ENCODE measurements at regions not wholly inside any gene's neighbourhood (a gene's known extent, or its start where the extent isn't known, plus 50 kb on each side); places are given as distances from the start of the nearest gene placed in this dataset.

DNA sequence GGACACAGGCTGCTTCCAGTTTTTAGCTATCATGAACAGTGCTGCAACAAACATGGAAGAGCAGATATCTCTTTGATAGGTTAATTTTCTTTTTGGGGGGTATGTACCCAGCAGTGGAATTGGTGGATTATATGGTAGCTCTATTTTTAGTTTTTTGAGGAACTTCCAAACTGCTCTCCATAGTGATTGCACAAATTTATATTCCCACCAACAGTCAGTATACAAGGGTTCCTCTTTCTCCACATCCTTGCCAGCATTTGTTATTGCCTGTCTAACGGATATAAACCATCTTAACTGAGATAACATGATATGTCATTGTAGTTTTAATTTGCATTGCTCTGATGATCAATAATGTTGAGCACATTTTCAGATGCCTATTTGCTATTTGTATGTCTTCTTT lies 237.6 kb downstream of the MMUT start:
- Histone ChIP-seq H3K9ac (ENCODE audit: extremely low read depth, low read length, poor library complexity, severe bottlenecking) (no peak overlapping the region), H3K4me1 (ENCODE audit: control insufficient read depth, insufficient read depth, low read length) (no peaks in the 10 kb centered on the region), H3K36me3 (ENCODE audit: control insufficient read depth, insufficient read depth, low read length) (no peaks in the 10 kb centered on the region), H3K27me3 (ENCODE audit: control insufficient read depth, insufficient read depth, low read length, poor library complexity, severe bottlenecking) (no peaks in the 10 kb centered on the region), H3K27ac (ENCODE audit: low read depth, low read length) (no peak overlapping the region), H3K9me3 (ENCODE audit: control insufficient read depth, low read length) (no peaks in the 10 kb centered on the region), H3K4me3 (ENCODE audit: low read length) (no peak overlapping the region)
- no peak overlapping the region for H3K4me3 Mint-ChIP-seq
- H3K9me3 Mint-ChIP-seq, result peaks cover 7% of the 10 kb centered on the region
- no peak for DNase-seq
- TF ChIP-seq, protein P1, sequence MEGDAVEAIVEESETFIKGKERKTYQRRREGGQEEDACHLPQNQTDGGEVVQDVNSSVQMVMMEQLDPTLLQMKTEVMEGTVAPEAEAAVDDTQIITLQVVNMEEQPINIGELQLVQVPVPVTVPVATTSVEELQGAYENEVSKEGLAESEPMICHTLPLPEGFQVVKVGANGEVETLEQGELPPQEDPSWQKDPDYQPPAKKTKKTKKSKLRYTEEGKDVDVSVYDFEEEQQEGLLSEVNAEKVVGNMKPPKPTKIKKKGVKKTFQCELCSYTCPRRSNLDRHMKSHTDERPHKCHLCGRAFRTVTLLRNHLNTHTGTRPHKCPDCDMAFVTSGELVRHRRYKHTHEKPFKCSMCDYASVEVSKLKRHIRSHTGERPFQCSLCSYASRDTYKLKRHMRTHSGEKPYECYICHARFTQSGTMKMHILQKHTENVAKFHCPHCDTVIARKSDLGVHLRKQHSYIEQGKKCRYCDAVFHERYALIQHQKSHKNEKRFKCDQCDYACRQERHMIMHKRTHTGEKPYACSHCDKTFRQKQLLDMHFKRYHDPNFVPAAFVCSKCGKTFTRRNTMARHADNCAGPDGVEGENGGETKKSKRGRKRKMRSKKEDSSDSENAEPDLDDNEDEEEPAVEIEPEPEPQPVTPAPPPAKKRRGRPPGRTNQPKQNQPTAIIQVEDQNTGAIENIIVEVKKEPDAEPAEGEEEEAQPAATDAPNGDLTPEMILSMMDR (conservative IDR thresholded peaks at IDR 0.05), result no peak
- no peaks in the 10 kb centered on the region for H3K27me3 Mint-ChIP-seq (ENCODE audit: insufficient read depth)
- 71% methylated on average over 1 of the region's 1 CpG; no CpG with 5 or more reads in 1 of the 2 experiments for WGBS, 2 experiments (ENCODE audit: insufficient coverage in 1 of 2, insufficient read length in 1 of 2)
- H3K4me1 Mint-ChIP-seq, result no peaks in the 10 kb centered on the region
- H3K36me3 Mint-ChIP-seq (ENCODE audit: low read depth), result no peaks in the 10 kb centered on the region
- no peak overlapping the region for H3K27ac Mint-ChIP-seq

DNA sequence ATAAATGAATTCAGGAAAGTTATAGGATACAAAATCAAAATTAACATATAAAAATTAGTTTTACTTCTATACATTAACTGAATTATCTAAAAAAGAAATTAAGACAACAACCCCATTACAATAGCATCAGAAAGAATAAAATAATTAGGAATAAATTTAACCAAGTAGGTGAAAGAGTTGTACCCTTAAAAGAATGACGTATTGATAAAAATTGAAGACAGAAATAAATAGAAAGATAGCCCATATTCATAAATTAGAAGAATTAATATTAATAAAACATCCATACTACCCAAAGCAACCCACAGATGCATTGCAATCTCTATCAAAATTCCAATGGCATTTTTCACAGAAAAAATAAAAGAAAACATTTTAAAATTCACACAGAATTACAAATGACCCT lies 242.8 kb downstream of the MMUT start:
- Mint-ChIP-seq H3K36me3 (ENCODE audit: low read depth) (no peaks in the 10 kb centered on the region), H3K27ac (no peak overlapping the region), H3K4me3 (no peak overlapping the region), H3K27me3 (ENCODE audit: insufficient read depth) (no peaks in the 10 kb centered on the region), H3K9me3 (peaks cover 5% of the 10 kb centered on the region), H3K4me1 (no peaks in the 10 kb centered on the region)
- no peak overlapping the region for H3K27ac ChIP-seq (ENCODE audit: low read depth, low read length)
- H3K9me3 ChIP-seq (ENCODE audit: control insufficient read depth, low read length), result no peaks in the 10 kb centered on the region
- H3K4me1 ChIP-seq (ENCODE audit: control insufficient read depth, insufficient read depth, low read length), result no peaks in the 10 kb centered on the region
- no peak overlapping the region for H3K9ac ChIP-seq (ENCODE audit: extremely low read depth, low read length, poor library complexity, severe bottlenecking)
- TF ChIP-seq, protein P1 (conservative IDR thresholded peaks at IDR 0.05), result no peak
- H3K4me3 ChIP-seq (ENCODE audit: low read length), result no peak overlapping the region
- DNase-seq, result no peak
- no CpG with 5 or more reads among the region's 1 CpG for WGBS, 2 experiments (ENCODE audit: insufficient coverage in 1 of 2, insufficient read length in 1 of 2)
- H3K27me3 ChIP-seq (ENCODE audit: control insufficient read depth, insufficient read depth, low read length, poor library complexity, severe bottlenecking), result no peaks in the 10 kb centered on the region
- no peaks in the 10 kb centered on the region for H3K36me3 ChIP-seq (ENCODE audit: control insufficient read depth, insufficient read depth, low read length)

GRCh38 chr6:49205526-49205925 lies 257.5 kb downstream of the MMUT start:
- no peak for DNase-seq
- H3K27me3 ChIP-seq (ENCODE audit: control insufficient read depth, insufficient read depth, low read length, poor library complexity, severe bottlenecking), result no peaks in the 10 kb centered on the region
- Mint-ChIP-seq H3K27me3 (ENCODE audit: insufficient read depth) (no peaks in the 10 kb centered on the region), H3K36me3 (ENCODE audit: low read depth) (no peaks in the 10 kb centered on the region), H3K4me1 (no peaks in the 10 kb centered on the region), H3K9me3 (no peaks in the 10 kb centered on the region), H3K27ac (no peak overlapping the region), H3K4me3 (no peak overlapping the region)
- 86 to 93% methylated on average over 1 to 2 of the region's 2 CpGs for WGBS, 2 experiments (ENCODE audit: insufficient coverage in 1 of 2, insufficient read length in 1 of 2)
- no peaks in the 10 kb centered on the region for H3K36me3 ChIP-seq (ENCODE audit: control insufficient read depth, insufficient read depth, low read length)
- TF ChIP-seq, protein P1 (conservative IDR thresholded peaks at IDR 0.05), result no peak
- H3K4me1 ChIP-seq (ENCODE audit: control insufficient read depth, insufficient read depth, low read length), result no peaks in the 10 kb centered on the region
- no peaks in the 10 kb centered on the region for H3K9me3 ChIP-seq (ENCODE audit: control insufficient read depth, low read length)
- H3K27ac ChIP-seq (ENCODE audit: low read depth, low read length), result no peak overlapping the region
- H3K9ac ChIP-seq (ENCODE audit: extremely low read depth, low read length, poor library complexity, severe bottlenecking), result no peak overlapping the region
- no peak overlapping the region for H3K4me3 ChIP-seq (ENCODE audit: low read length)

All from endodermal cell (in vitro differentiated cells).